OCI-LY3 (cell line): ENCODE measurements at regions not wholly inside any gene's neighbourhood (a gene's known extent, or its start where the extent isn't known, plus 50 kb on each side); places are given as distances from the start of the nearest gene placed in this dataset.

Experiments
- EZH2phosphoT487 ChIP-seq: fragments of 200-600 bp; shearing (Covaris generic); IDR thresholded peaks from 2 replicates; pipeline ENCODE4 v1.6.1; 2018; ENCODE audit warnings: antibody characterized with exemption, mixed run types, low read depth
- TF ChIP-seq, protein P1 (sequence below): fragments of 200-600, 300-600 bp; sonication (generic); IDR thresholded peaks from 2 replicates; pipeline ENCODE4 v1.5.1; 2014; ENCODE audit warnings: antibody characterized with exemption, low read length, low read depth

DNA sequence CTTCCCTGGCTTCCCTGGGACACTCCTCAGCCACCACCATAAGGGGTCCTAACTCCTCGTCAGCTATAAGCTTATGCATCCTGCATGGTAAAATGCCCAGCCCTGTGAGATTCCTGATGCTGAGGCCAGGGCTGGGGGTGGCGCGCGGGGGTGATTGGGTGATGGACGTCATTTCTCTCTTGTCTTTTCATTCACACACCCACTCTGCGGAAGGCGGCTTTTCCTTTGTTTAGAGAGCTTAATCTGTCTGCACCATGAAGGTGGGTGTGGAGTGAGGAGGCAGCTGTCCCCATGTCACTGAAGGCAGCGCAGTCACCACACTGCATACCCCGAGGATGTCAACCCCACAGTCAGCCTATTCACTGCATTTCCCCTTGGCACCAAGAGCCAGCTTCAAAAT lies 110.0 kb upstream of the NSMCE3 start:
- TF ChIP-seq, protein P1, sequence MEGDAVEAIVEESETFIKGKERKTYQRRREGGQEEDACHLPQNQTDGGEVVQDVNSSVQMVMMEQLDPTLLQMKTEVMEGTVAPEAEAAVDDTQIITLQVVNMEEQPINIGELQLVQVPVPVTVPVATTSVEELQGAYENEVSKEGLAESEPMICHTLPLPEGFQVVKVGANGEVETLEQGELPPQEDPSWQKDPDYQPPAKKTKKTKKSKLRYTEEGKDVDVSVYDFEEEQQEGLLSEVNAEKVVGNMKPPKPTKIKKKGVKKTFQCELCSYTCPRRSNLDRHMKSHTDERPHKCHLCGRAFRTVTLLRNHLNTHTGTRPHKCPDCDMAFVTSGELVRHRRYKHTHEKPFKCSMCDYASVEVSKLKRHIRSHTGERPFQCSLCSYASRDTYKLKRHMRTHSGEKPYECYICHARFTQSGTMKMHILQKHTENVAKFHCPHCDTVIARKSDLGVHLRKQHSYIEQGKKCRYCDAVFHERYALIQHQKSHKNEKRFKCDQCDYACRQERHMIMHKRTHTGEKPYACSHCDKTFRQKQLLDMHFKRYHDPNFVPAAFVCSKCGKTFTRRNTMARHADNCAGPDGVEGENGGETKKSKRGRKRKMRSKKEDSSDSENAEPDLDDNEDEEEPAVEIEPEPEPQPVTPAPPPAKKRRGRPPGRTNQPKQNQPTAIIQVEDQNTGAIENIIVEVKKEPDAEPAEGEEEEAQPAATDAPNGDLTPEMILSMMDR, result no peak
- TF ChIP-seq EZH2phosphoT487, result no peak
